K562 (cell line): ENCODE measurements at regions not wholly inside any gene's neighbourhood (a gene's known extent, or its start where the extent isn't known, plus 50 kb on each side); places are given as distances from the start of the nearest gene placed in this dataset.
A peak's percentile ranks its signal among the peaks of the same experiment; 100 is the strongest.

Experiments used
- CEBPZ ChIP-seq: fragments of 150-350 bp; IDR thresholded peaks from 2 replicates; pipeline ENCODE4 v1.6.1; 2014; ENCODE audit warnings: low read depth, mild to moderate bottlenecking, low read length, borderline replicate concordance
- CTCF ChIP-seq, 3 experiments: IDR thresholded peaks in 2 of 3; conservative IDR thresholded peaks in 1 of 3; 2 replicates each; pipeline ENCODE4 v1.5.1; 2011 to 2012; ENCODE audit warnings: low read length in 3 of 3, mild to moderate bottlenecking in 3 of 3, control low read depth in 2 of 3, improper control_type of control experiment in 1 of 3, inconsistent platforms in 1 of 3, low read depth in 1 of 3, mixed read lengths in 1 of 3, moderate library complexity in 1 of 3; ENCODE audit not compliant: insufficient read depth in 2 of 3
- RAD21 ChIP-seq, 2 experiments: fragments of 250-450 bp in 1 of 2; fragments of 450-650 bp in 1 of 2; sonication (Bioruptor Pico) in 1 of 2; formaldehyde crosslinking in 1 of 2; IDR thresholded peaks in 1 of 2; conservative IDR thresholded peaks in 1 of 2; 2 replicates each; pipeline versions ENCODE4 v1.4.0 to v1.8.0; 2020 to 2022; ENCODE audit warnings: mild to moderate bottlenecking in 2 of 2, moderate library complexity in 1 of 2
- SETDB1 ChIP-seq: IDR thresholded peaks from one replicate; pipeline ENCODE4 v1.6.1; 2012; ENCODE audit warnings: low read length, control low read depth, inconsistent platforms
- SMARCC2 ChIP-seq: fragments of 450-650 bp; IDR thresholded peaks from 2 replicates; pipeline ENCODE4 v1.6.1; 2017; ENCODE audit warnings: antibody characterized with exemption, moderate library complexity, mild to moderate bottlenecking, low read depth
- SMC3 ChIP-seq: conservative IDR thresholded peaks from 2 replicates; pipeline ENCODE4 v1.6.1; 2011; ENCODE audit warnings: low read depth, low read length, improper control_type of control experiment; ENCODE audit not compliant: insufficient read depth
- TCF3 ChIP-seq: sonication (generic); formaldehyde crosslinking; IDR thresholded peaks from 2 replicates; pipeline ENCODE4 v1.4.0; 2020; ENCODE audit warnings: mild to moderate bottlenecking, missing genetic modification reagents
- YY1 ChIP-seq, 3 experiments: IDR thresholded peaks; 2 replicates each; pipeline ENCODE4 v1.6.1; 2011; ENCODE audit warnings: low read length in 2 of 3, mild to moderate bottlenecking in 2 of 3, moderate library complexity in 2 of 3, borderline replicate concordance in 1 of 3, control low read depth in 1 of 3, low read depth in 1 of 3; ENCODE audit not compliant: insufficient read depth in 3 of 3, insufficient replicate concordance in 2 of 3, control insufficient read depth in 1 of 3, insufficient read length in 1 of 3; ENCODE audit errors: extremely low read depth in 1 of 3
- ZBTB49 ChIP-seq: sonication (generic); formaldehyde crosslinking; IDR thresholded peaks from 2 replicates; pipeline ENCODE4 v1.8.0; 2022; ENCODE audit warnings: missing genetic modification reagents, mild to moderate bottlenecking, borderline replicate concordance

- TF ChIP-seq RAD21 (CRISPR knock-in tag; conservative IDR thresholded peaks at IDR 0.05 in 1 of 2, IDR thresholded peaks at IDR 0.05 in 1 of 2), result peak in 1 of 2 experiments; percentile 81; a peak in 3 of 4 replicates
- TF ChIP-seq SETDB1, result no peak
- no peak for TF ChIP-seq CEBPZ
- TF ChIP-seq SMARCC2, result no peak
- TF ChIP-seq ZBTB49, result no peak
- no peak for TF ChIP-seq TCF3 (CRISPR knock-in tag)
- TF ChIP-seq CTCF (IDR thresholded peaks at IDR 0.05 in 2 of 3, conservative IDR thresholded peaks at IDR 0.05 in 1 of 3; ENCODE audit: insufficient read depth in 2 of 3, low read depth in 1 of 3, low read length in 3 of 3), result peak; percentile 54 to 69 (median 64)
- peak; percentile 40; the same call in 1 of the 2 replicates for TF ChIP-seq SMC3
- no peak for TF ChIP-seq YY1 (IDR thresholded peaks at IDR 0.05; ENCODE audit: borderline replicate concordance in 1 of 3, control insufficient read depth in 1 of 3, extremely low read depth in 1 of 3, insufficient read depth in 3 of 3, insufficient read length in 1 of 3, insufficient replicate concordance in 2 of 3, low read depth in 1 of 3, low read length in 2 of 3)
Measured at GRCh38 chr1:14538335-14538734, 60.1 kb upstream of the KAZN start (continued).
